Spleen (tissue), 7 donors: ENCODE measurements at regions not wholly inside any gene's neighbourhood (a gene's known extent, or its start where the extent isn't known, plus 50 kb on each side); places are given as distances from the start of the nearest gene placed in this dataset.

ENCODE experiments used
- CTCF ChIP-seq, 11 experiments: fragments of 200-600 bp in 7 of 11; fragments of 450-650 bp in 4 of 11; sonication (generic) in 4 of 11; IDR thresholded peaks in 8 of 11; conservative IDR thresholded peaks in 3 of 11; 1 replicate in 7 of 11; 2 replicates in 4 of 11; pipeline versions ENCODE4 v1.4.0 to v1.8.0; 2016 to 2021; ENCODE audit warnings: antibody characterized with exemption in 11 of 11, inconsistent platforms in 4 of 11, mild to moderate bottlenecking in 1 of 11
- POLR2A ChIP-seq, 3 donors: fragments of 450-650 bp; IDR thresholded peaks; one replicate each; pipeline ENCODE4 v1.5.1; 2017; ENCODE audit warnings: antibody characterized with exemption in 3 of 3, mild to moderate bottlenecking in 1 of 3
- POLR2AphosphoS5 ChIP-seq, 3 donors: sonication (generic); formaldehyde crosslinking; IDR thresholded peaks; one replicate each; pipeline ENCODE4 v1.5.1; 2017; ENCODE audit warnings: antibody characterized with exemption in 3 of 3
- donor health status: DM: no; HTN: no; CAD: no; lungs with moderate emphysema.
- donor health status: DM: no; HTN: no; CAD: no.
- donor health status: DM: no; HTN: no; CAD: no.

GRCh38 chrX:40496728-40497127 lies 84.0 kb upstream of the ATP6AP2 start:
- TF ChIP-seq CTCF (IDR thresholded peaks at IDR 0.05 in 8 of 11, conservative IDR thresholded peaks at IDR 0.05 in 3 of 11) (no peak), POLR2A (IDR thresholded peaks at IDR 0.05) (no peak), POLR2AphosphoS5 (IDR thresholded peaks at IDR 0.05) (no peak)
